ENCODE measurements at regions not wholly inside any gene's neighbourhood (a gene's known extent, or its start where the extent isn't known, plus 50 kb on each side); places are given as distances from the start of the nearest gene placed in this dataset.

DNA sequence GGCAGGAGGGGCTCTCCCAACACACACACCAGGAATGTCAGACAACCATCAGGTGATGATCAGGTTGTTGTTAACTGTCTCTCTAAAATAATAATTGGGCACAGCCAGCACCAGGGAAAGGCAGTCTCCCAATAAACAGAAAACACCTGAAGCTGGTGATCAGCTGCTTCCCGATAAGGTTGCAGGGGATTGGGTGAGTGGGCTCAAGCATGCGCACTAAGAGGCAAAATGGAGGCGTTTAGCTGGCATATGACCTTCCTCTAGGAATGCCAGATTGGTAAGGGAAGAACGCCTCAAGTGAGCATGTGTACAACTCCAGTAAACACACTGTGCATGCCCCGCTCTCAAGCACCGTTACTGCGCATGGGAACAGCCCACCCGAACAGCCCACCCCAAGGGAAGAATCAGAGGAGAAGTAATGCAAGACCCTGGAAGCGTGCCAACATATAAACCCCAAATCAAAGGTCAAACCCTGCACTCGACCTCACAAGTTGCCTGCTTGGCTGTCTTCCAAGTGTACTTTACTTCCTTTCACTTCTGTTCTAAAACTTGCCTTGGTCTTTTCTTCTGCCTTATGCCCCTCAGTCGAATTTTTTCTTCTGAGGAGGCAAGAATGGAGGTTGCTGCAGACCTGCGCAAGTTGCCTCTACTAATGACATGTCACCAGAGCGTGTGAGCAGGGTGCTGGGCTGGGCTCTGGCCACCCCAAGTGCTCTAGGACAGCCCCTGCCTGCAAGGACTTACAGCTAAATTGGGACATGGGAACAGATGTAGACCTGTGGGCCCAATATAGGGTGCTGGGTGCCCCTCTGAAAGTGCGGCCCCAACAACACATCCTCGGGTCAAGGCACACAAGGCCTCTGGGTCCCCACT lies 200.8 kb downstream of the RHOU start:
- POLR2A ChIA-PET: interaction anchor here (0.7 kb wide), 1 partner anchor 1067 kb away, joined by 5 read pairs; no protein-coding TSS in a partner anchor

DNA sequence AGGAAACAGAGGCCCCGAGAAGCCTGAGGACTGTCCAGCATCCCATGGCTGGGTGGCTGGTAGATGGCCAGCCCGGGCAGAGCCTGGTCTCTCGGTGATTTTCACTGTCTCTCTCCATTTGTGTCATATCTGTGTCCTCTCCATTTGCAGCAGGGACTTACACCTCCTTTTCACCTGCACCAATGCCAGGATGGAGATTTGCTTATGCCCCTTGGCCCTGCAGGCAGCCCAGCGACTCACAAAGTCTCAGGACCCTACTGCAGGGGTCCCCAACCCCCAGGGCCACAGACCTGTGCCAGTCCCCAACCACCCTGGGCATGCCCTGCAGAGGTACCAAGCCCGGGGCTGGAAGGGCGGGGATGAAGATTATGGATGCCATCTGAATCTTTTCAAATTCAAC lies 201.6 kb downstream of the RHOU start:
- POLR2A ChIA-PET: interaction anchor here (0.7 kb wide), 1 partner anchor 1066 kb away, joined by 5 read pairs; no protein-coding TSS in a partner anchor
- CTCF ChIA-PET: no interaction called here
- no peak for DNase-seq (ENCODE audit: extremely low spot score)
- TF ChIP-seq, protein P1, sequence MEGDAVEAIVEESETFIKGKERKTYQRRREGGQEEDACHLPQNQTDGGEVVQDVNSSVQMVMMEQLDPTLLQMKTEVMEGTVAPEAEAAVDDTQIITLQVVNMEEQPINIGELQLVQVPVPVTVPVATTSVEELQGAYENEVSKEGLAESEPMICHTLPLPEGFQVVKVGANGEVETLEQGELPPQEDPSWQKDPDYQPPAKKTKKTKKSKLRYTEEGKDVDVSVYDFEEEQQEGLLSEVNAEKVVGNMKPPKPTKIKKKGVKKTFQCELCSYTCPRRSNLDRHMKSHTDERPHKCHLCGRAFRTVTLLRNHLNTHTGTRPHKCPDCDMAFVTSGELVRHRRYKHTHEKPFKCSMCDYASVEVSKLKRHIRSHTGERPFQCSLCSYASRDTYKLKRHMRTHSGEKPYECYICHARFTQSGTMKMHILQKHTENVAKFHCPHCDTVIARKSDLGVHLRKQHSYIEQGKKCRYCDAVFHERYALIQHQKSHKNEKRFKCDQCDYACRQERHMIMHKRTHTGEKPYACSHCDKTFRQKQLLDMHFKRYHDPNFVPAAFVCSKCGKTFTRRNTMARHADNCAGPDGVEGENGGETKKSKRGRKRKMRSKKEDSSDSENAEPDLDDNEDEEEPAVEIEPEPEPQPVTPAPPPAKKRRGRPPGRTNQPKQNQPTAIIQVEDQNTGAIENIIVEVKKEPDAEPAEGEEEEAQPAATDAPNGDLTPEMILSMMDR (IDR thresholded peaks at IDR 0.05; ENCODE audit: control extremely low read depth, extremely low read depth, low read depth, missing control alignments): no peak

More for the DNA sequence above, 200.8 kb downstream of the RHOU start:
- CTCF ChIA-PET: no interaction called here
- DNase-seq (ENCODE audit: extremely low spot score): no peak
- TF ChIP-seq, protein P1 (IDR thresholded peaks at IDR 0.05; ENCODE audit: control extremely low read depth, extremely low read depth, low read depth, missing control alignments): no peak

DNA sequence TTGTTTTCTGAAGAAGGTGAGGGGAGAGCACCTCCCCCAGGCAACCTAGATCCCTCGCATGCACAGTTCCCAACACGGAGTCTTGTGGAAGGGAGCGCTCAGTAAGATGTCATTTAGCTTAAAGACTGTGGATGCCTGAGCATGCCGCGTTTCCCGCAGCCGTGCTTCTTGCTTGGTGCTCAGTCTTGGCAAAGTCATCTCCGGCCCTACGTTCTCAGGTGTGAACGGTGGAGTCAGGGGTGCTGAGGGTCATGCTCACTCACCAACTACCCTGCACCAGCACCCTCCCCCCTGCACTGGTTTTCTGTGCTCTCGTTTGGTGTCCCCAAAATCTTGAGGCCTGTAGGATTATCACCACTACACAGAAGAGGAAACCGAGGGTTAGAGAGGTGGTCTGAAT lies 202.1 kb downstream of the RHOU start:
- ChIA-PET POLR2A (no interaction called here), CTCF (no interaction called here)
- no peak for DNase-seq (ENCODE audit: extremely low spot score)
- TF ChIP-seq, protein P1 (IDR thresholded peaks at IDR 0.05; ENCODE audit: control extremely low read depth, extremely low read depth, low read depth, missing control alignments): no peak

DNA sequence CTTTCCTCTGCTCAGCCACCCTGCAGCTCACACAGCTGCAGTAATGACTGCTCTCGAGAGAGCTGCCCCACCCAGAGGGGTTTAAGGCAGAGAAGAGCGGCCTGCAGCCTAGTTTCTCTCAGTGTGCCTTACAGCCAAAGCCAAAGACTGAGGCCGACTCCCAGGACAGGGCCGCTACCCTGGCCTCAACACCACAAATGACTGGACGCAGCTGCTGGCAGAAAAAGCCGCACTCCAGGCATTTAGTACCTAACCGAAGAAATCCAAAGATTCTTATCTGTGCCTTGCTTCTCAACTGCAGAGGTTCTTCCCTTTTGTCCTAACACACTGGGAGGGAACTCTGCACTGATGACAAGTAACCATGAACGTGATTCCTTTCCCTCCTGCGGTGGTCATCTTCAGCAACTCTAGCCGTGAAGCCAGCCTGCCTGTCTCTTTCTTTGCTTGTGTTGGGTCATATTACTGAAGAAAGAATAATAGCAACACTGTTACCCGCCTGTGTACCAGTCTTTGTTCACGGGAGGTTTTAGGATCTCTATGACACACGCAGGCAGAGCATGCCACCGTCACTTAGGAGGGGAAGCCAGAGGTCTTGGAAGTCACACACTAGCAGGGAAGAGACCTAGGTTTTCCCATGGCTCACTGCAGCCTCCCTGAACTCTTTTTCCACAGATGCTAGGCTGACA lies 202.7 kb downstream of the RHOU start:
- ChIA-PET CTCF (no interaction called here), POLR2A (no interaction called here)
- TF ChIP-seq, protein P1 (IDR thresholded peaks at IDR 0.05; ENCODE audit: control extremely low read depth, extremely low read depth, low read depth, missing control alignments): no peak
- DNase-seq (ENCODE audit: extremely low spot score): no peak

DNA sequence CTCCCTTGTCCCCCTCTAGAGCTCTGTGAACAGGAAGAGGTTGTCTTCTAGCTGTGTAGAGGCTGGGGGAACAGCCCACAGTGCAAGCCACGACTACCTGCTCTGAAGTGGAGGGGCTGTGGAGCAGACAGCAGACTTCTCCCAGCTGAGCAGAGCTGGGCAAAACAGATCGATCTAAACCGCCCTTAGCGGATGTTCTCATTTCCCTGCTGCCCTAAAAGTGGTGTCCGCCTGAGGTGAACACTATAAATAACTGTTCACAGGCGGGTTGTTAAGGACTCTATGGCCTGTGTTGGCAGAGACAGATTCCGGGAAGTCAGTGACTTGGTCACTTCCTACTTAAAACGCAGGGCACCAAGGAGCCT lies 203.2 kb downstream of the RHOU start:
- ChIA-PET POLR2A (no interaction called here), CTCF (no interaction called here)

DNA sequence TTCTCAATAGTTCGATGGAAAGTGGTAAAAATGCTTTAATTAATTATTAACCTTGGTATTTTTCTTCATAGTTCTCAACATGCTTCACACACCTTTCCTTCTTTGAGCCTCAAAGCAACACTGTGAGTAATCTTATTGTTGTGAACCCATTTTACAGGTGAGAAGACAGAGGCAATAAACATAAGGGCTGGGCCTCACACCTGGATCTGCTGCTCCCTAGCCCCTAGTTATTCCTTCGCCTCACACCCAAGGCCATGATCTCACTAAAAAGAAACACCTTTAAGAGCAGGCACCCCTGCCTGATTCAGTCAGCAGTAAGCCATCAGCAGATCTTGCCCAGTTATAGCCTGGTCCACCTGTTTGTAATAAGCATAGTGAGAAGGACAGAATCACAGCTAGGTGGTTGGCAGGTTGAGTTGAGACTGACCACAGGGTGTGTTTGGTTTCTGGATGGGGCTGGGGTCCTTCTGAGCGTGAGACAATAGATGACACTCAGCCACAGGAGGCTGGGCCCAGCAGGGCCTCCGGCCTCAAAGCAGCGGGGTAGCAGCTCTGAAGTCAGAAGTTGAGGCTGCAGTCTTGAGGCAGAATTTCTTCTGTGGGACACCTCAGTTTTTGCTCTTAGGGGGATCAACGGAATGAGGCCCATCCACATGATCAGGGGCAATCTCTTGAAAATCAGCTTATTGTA lies 203.9 kb downstream of the RHOU start:
- CTCF ChIA-PET: no interaction called here
- TF ChIP-seq, protein P1 (IDR thresholded peaks at IDR 0.05; ENCODE audit: control extremely low read depth, extremely low read depth, low read depth, missing control alignments): no peak
- POLR2A ChIA-PET: no interaction called here
- no peak for DNase-seq (ENCODE audit: extremely low spot score)

More for the DNA sequence above, 203.2 kb downstream of the RHOU start:
- no peak for DNase-seq (ENCODE audit: extremely low spot score)
- TF ChIP-seq, protein P1 (IDR thresholded peaks at IDR 0.05; ENCODE audit: control extremely low read depth, extremely low read depth, low read depth, missing control alignments): no peak
